ENCODE measurements at regions not wholly inside any gene's neighbourhood (a gene's known extent, or its start where the extent isn't known, plus 50 kb on each side); places are given as distances from the start of the nearest gene placed in this dataset.

DNA sequence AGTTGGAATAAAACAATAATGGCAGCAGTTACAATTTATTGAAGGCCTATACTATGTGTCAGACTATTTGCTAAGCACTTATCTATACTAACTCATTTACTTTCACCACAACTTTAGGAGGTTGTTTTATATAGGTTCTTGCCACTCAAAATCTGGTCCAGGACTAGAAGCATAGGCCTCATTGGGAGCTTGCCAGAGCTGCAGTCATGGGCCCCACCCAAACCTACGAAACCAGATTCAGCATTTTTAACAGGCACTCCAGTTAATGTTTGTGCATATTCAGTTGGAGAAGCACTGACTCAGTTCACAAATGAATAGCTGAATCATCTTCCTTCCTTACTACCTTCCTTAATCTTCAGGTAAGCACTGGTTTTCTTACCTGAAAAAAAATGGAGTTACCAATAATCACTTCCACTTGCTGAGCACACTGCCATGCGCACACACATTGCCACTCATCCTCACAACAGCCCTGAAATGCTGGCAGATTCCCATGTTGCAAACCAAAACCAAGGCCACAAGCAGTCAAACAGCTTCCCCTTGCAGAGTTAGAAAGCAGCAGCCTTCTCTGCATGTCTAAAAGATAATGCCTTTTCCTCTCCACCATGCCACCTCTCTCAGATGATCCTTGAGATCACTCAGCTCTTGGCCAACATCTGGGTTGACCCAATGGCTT lies 122.4 kb downstream of the SLC16A9 start:
- CTCF ChIA-PET: interaction anchor here (0.7 to 1.1 kb wide), 5 partner anchors 18 to 80 kb away, joined by 3 to 7 read pairs (median 4); no protein-coding TSS in a partner anchor
- DNase-seq (ENCODE audit: low spot score): no peak
- no peak for ATAC-seq
- Mint-ChIP-seq H3K36me3 (no peaks in the 10 kb centered on the region), H3K4me1 (no peaks in the 10 kb centered on the region), H3K27ac (no peak overlapping the region), H3K27me3 (ENCODE audit: low read depth) (peaks cover 3% of the 10 kb centered on the region; the same call in 1 of the 2 replicates), H3K4me3 (no peak overlapping the region), H3K9me3 (peaks cover 21% of the 10 kb centered on the region)
- TF ChIP-seq TEAD4 (CRISPR knock-in tag; IDR thresholded peaks at IDR 0.05): no peak
- TF ChIP-seq SP1 (CRISPR knock-in tag; conservative IDR thresholded peaks at IDR 0.05): no peak
- POLR2A ChIA-PET: interaction anchor here (0.7 kb wide), 1 partner anchor 617 kb away, joined by 7 read pairs; no protein-coding TSS in a partner anchor

DNA sequence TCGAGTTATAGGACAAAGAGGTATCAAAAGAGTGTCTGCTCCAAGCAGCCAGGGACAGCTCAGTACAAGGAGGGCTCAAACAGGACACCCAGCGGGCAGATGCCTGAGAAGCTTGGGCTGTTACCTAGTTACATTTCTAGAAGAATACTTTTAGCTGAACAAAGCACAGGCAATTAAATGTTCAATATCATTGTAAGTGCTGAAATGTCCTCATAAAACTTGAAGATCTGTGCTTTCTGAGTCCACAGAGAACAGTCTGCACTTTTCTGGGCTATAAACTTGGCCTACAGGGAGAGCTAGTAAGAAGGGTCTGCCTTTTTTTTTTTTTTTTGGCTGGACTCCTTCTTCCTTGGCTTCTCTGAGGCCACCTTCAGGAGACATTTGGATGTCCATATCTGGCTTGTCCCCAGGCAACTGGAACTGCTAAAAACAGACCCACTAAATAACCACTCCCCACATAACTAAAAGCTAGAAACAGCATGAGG lies 123.2 kb downstream of the SLC16A9 start:
- Mint-ChIP-seq H3K27ac (no peak overlapping the region), H3K9me3 (peaks cover 21% of the 10 kb centered on the region), H3K36me3 (no peaks in the 10 kb centered on the region), H3K4me3 (no peak overlapping the region), H3K27me3 (ENCODE audit: low read depth) (peaks cover 3% of the 10 kb centered on the region; the same call in 1 of the 2 replicates), H3K4me1 (no peaks in the 10 kb centered on the region)
- ChIA-PET CTCF (interaction anchor here (0.6 to 1.1 kb wide), 9 partner anchors 18 to 393 kb away, joined by 3 to 7 read pairs (median 3); no protein-coding TSS in a partner anchor), POLR2A (interaction anchor here (0.6 to 0.7 kb wide), 3 partner anchors 53 to 616 kb away, joined by 4 to 7 read pairs (median 5); no protein-coding TSS in a partner anchor)
- ATAC-seq (peak; percentile 61), DNase-seq (ENCODE audit: low spot score) (no peak)
- TF ChIP-seq ZNF121 (CRISPR knock-in tag; IDR thresholded peaks at IDR 0.05): no peak
- no peak for TF ChIP-seq ATF1 (CRISPR knock-in tag; IDR thresholded peaks at IDR 0.05)
- no peak for TF ChIP-seq IRF1 (CRISPR knock-in tag; IDR thresholded peaks at IDR 0.05)
- no peak for TF ChIP-seq MYBL2 (CRISPR knock-in tag; IDR thresholded peaks at IDR 0.05)
- no peak for TF ChIP-seq ZNF671 (CRISPR knock-in tag; IDR thresholded peaks at IDR 0.05)
- TF ChIP-seq ZNF232 (CRISPR knock-in tag; IDR thresholded peaks at IDR 0.05): no peak
- no peak for TF ChIP-seq GRHL2 (CRISPR knock-in tag; IDR thresholded peaks at IDR 0.05; ENCODE audit: insufficient replicate concordance, severe bottlenecking)
- TF ChIP-seq FOXP1 (CRISPR knock-in tag; IDR thresholded peaks at IDR 0.05; ENCODE audit: borderline replicate concordance): no peak
- no peak for TF ChIP-seq MLX (CRISPR knock-in tag; IDR thresholded peaks at IDR 0.05)
- no peak for TF ChIP-seq JUN (CRISPR knock-in tag; IDR thresholded peaks at IDR 0.05)
- TF ChIP-seq E2F1 (CRISPR knock-in tag; IDR thresholded peaks at IDR 0.05): no peak
- no peak for TF ChIP-seq ZNF138 (CRISPR knock-in tag; conservative IDR thresholded peaks at IDR 0.05)
- TF ChIP-seq, protein P1, sequence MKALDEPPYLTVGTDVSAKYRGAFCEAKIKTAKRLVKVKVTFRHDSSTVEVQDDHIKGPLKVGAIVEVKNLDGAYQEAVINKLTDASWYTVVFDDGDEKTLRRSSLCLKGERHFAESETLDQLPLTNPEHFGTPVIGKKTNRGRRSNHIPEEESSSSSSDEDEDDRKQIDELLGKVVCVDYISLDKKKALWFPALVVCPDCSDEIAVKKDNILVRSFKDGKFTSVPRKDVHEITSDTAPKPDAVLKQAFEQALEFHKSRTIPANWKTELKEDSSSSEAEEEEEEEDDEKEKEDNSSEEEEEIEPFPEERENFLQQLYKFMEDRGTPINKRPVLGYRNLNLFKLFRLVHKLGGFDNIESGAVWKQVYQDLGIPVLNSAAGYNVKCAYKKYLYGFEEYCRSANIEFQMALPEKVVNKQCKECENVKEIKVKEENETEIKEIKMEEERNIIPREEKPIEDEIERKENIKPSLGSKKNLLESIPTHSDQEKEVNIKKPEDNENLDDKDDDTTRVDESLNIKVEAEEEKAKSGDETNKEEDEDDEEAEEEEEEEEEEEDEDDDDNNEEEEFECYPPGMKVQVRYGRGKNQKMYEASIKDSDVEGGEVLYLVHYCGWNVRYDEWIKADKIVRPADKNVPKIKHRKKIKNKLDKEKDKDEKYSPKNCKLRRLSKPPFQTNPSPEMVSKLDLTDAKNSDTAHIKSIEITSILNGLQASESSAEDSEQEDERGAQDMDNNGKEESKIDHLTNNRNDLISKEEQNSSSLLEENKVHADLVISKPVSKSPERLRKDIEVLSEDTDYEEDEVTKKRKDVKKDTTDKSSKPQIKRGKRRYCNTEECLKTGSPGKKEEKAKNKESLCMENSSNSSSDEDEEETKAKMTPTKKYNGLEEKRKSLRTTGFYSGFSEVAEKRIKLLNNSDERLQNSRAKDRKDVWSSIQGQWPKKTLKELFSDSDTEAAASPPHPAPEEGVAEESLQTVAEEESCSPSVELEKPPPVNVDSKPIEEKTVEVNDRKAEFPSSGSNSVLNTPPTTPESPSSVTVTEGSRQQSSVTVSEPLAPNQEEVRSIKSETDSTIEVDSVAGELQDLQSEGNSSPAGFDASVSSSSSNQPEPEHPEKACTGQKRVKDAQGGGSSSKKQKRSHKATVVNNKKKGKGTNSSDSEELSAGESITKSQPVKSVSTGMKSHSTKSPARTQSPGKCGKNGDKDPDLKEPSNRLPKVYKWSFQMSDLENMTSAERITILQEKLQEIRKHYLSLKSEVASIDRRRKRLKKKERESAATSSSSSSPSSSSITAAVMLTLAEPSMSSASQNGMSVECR (CRISPR knock-in tag; IDR thresholded peaks at IDR 0.05; ENCODE audit: borderline replicate concordance): no peak
- TF ChIP-seq ZBTB21 (CRISPR knock-in tag; IDR thresholded peaks at IDR 0.05; ENCODE audit: borderline replicate concordance): no peak
